ENCODE measurements at regions not wholly inside any gene's neighbourhood (a gene's known extent, or its start where the extent isn't known, plus 50 kb on each side); places are given as distances from the start of the nearest gene placed in this dataset.

DNA sequence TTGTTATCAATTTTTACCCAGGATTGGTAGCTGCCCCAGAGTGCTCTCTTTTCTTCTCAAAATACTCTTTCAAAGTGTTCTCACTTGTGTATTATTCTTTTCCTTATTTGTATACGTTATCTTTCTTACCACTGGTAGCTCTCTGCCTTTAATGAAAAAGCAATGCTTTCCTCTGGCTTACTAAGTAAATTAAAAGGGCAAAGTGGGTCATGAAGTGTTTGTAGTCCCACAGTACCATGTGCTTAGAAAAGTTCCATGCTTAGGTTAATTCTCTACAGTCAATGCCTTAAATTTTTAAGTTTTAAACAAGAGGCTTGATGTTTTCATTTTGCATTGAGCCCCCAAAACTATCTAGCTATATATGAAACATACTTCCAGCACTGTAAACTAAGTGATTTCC is 300.2 kb downstream of the ASXL3 start:
- ATAC-seq (no peak), DNase-seq (no peak)
- intact Hi-C loops (cut with DNase I), result no loop called here

DNA sequence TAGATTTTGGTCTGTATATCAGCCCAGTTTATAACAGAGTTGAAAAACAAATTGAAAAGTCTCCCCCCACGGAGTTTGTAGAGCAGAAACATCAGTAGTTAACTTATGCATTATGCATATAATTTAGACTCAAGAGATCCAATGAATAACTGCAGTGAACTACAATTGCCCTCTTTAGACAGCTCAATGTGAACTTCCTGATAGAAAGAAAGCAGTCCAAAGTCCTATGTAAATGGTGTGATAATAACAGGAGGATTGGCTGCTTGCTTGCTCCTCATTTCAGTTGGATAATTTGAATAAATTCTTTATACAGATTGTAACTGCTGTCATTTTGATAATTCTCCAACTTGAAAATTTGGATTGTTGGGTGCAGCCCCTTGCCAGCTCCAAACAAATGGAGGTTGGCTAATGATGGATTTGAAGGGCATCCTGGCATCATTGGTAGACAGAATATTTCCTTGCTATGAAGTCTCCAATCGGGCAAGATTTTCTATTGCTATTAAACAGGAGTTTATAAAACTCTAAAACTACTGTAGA is 297.1 kb downstream of the ASXL3 start:
- ATAC-seq (no peak), DNase-seq (no peak)
- intact Hi-C loops (cut with DNase I), result no loop called here

DNA sequence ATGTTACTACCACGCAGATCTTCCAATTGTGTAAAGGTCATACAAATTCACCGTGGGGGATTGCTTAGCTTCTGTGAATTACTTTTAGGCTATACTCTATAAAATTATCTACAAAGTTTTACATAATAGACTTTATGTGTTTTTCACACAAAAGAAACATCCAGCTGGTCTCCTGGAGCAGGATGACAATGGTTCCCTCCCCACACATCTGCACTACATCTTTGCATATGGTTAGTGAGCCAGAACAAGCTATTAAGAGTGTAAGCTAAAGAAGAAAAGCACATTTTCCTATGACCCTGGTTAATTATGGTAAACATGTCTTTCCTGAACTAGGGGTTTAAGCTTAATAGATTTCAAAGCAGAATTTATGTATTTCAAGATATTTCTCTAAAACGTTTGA is 295.1 kb downstream of the ASXL3 start:
- ATAC-seq, result no peak
- DNase-seq, result no peak
- intact Hi-C loops (cut with DNase I), result no loop called here

DNA sequence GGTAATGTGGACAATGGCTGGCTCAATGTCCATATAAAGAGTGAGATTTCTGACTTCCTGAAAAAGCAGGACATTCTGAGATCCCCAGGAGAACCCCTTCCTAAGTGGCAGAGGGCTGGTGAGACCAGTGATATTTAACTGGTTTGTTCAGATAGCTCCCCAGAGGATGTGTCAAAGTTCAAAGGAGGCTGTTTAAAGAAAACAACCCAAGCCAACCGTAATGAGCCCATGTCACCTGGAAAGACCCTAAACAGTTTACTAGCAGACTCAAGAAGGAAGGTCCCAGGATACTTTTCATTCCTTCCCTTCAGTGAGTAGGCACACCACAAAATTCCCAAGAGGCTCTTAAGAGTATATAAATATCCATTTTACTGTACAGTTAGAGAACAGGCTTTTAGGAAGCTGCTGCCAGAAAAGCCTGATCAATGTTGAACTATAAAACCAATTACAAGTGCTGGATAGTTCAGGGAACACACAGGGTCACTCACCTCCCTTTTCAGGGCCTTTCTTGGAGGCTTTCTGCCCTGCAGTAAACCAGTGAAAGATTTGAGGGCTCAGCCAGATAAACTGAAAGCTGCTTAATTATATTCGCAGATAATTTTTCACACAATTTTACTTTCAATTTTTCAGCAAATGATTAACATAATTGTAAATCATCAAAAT is 293.5 kb downstream of the ASXL3 start:
- ATAC-seq (no peak), DNase-seq (no peak)
- intact Hi-C loops (cut with DNase I), result no loop called here

DNA sequence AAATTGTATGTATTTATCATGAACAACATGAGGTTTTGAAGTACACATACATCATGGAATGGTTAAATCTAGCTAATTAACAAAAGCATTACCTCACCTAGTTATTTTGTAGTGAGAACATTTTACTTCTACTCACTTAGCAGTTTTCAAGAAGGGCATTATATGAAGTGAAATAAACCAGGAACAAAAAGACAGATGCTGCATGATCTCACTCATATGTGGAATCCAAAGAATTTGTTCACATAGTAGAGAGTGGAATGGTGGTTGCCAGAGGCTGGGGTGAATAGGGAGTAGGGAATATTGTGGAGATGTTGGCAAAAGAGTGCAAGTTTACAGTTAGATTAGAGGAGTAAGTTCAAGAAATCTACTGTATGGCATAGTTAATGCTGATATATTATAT is 292.0 kb downstream of the ASXL3 start:
- DNase-seq, result no peak
- no peak for ATAC-seq
- intact Hi-C loops (cut with DNase I), result no loop called here

DNA sequence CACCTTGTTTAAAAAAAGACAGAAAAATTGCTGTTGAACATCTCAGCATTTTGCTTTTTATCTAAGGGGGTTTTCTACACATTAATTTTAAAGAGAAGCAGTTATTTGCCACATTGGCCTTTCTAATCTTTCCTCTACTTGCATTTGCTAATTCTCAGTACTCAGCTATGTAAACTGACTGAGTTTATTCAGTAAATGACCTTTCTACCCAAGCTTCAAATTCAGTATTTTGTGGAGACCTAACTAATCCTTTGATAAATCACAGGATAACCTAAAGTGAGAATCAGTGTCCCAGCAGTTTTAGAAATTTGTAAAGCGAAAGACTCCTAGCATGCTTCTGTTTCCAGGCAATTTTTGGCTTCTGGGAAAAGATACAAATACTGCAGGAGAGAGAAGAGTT is 288.4 kb downstream of the ASXL3 start:
- ATAC-seq (no peak), DNase-seq (no peak)
- intact Hi-C loops (cut with DNase I), result no loop called here

DNA sequence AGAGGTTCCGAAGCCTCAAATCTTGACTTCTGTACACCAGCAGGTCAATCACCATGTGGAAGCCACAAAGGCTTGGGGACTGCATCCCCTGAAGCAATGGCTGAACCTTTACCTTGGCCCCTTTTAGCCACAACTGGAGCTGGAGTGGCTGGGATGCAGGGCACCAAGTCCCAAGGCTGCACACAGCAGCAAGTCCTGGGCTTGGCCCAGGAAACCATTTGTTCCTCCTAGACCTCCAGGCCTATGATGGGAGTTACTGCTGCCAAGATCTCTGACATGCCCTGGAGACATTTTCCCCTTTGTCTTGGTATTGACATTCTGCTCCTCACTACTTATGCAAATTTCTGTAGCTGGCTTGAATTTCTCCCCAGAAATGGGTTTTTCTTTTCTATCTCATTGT is 285.9 kb downstream of the ASXL3 start:
- DNase-seq, result no peak
- intact Hi-C loops (cut with DNase I), result no loop called here
- ATAC-seq, result no peak

DNA sequence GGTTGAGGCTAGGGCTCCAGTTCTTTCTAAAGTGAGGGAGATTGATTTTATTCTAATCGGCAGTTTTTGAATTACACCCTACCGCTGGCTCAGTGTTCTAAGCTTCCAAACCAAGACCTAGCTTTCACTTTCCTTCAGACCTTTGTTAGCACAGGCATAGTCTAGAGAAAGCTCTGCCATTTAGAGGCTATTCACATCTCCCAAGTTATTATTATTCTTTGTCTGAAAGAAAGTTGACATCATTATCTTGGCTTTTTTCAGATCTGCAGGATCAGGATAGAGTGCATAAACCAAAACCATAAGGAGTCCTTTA is 276.8 kb downstream of the ASXL3 start:
- ATAC-seq (no peak), DNase-seq (no peak)
- intact Hi-C loops (cut with DNase I), result no loop called here

DNA sequence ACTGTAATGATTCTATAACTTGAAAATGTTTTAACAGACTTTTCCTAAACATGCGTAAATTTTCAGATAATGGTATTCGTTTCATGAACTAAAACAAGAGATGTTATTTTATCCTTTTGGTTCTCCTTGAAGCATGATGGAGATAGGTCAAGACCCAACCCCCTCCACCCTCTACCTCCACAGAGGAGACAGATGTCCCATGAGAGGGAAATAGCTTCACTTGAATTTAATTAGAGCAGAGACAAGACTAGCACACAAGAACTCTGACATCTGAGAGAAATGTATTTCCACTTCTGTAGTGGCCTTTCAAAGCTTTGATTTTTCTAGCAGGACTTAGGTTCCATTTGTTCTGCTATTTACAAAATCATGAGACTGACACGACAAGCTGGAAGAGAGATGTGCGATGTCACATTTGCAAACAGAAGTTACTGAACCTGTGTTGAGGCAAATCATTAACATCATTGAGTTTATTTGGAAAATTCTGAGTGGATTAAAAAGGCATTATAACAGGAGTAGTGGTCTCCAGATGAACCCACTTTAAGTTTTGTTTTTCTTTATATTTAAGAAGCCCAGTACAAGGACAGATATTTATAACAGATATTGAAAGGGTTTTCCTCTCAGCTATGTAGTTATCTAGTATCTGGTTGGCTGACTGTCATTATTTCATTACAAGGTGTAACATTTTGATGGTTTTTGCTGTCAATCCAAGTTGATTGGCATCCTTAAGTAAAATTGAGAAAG is 276.2 kb downstream of the ASXL3 start:
- ATAC-seq (no peak), DNase-seq (no peak)
- intact Hi-C loops (cut with DNase I), result no loop called here

DNA sequence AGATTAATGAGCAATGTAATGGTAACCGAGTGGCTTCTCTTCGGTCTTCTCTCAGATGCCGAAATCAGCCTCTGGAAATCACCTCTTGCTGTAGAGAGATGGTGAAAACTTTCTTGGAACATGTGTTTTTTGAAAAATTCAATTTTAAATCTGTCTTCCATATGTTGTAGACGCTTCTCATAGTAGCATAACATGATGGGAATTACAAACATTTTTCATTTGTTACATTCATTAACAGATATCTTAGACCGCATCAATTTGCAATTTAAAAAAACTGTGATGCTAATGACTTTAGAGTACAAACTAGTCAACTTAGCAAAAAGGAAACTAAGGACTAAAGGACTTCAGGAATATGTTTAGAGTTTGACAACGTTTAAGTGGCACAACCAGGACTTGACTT is 275.2 kb downstream of the ASXL3 start:
- intact Hi-C loops (cut with DNase I), result no loop called here
- DNase-seq (no peak), ATAC-seq (no peak)

DNA sequence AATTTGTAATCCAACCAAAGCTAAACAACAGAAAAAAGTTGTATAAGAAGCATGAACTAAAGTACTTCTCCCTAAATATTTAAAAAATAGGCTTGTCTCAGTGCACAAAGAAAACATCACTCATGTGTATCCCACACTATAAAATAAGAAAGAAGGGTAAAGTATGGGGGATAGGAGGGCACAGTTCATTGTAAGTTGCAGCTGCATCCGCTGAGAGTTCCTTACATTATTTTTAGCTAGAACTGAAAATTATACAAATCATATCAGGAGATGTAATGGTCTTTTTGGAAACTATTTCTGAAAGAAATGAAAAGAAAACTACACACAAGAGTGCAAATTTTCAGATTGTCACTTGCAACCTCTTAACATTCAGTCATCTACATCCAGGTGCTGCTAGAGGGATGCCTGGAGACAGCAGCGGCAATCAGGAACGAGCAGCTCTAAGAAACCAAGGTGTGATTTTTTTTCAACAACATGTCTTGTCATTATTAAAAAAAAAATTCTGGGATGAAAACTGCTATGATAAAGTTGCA is 273.6 kb downstream of the ASXL3 start:
- no peak for DNase-seq
- intact Hi-C loops (cut with DNase I), result no loop called here
- ATAC-seq, result no peak

DNA sequence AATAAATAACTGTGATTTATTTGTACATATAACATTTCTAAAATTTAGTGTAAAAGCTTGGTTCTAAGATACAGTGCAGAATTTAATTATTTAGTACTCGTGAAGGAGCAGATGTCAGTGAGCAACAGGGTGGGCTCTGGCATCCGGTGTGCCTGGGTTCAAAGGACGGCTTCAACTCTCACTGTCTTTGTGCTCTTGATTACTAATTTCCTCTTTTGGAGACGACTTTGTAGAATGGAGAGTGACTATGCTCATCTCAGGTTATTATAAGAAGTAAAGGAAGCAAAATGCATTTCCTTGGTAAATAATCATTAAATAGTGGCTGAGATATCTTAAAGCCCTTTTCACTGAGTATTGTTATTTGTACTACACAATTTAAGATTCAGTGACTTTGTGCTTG is 271.7 kb downstream of the ASXL3 start:
- DNase-seq (no peak), ATAC-seq (no peak)
- intact Hi-C loops (cut with DNase I), result no loop called here

DNA sequence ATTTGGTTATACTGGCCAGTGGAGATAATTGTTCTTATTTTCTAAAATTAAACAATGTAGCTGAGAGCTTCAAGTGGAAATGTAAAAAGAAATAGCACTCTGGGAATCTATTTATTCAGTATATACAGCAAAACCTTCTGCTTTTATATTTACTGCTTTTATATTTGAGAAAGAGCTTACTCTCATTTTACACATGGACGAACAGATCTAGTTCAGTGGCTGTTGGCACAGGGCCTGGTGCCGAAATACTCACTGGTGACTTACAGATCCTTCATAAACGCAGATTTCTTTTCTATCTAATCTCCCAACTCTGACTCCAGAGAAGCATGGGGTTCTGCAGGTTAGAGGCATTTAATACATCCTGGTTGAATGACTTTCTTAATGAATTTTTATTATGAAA is 266.2 kb downstream of the ASXL3 start:
- intact Hi-C loops (cut with DNase I), result no loop called here
- no peak for DNase-seq

DNA sequence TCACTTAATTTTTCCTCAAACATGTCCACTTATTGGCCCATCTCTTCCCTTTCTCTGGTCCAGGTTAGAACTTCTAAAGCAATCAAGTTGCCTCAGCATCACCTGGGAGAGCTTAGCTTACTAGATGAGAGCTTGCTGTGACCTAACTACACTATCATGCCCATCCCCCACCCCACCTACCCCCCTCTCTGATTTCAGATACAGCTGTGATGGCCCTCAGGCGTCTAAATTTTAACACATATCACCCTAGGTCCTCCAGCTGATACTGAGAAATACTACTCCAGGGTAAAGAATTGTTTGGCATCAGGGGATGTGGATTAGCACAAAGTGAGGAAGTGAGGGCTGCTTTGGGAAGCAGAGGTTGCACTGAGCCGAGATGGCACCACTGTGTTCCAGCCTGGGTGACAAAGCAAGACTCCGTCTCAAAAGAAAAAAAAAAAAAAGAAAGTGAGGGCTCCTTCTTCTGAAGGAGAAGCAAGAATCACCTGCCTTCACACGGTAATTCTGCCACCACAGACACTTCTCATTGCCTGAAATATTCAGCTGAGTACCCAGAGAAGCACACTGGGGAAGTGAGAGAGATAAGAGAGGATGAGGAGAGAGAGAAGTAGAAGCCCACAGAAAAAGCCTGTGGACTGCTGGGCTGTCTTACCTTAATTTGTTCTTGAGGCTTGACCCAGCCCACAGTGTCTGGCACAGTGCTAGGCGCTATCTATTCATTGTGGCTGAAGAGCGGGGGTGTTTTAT is 263.4 kb downstream of the ASXL3 start:
- DNase-seq (no peak), ATAC-seq (no peak)
- intact Hi-C loops (cut with DNase I), result no loop called here

More for the DNA sequence above, 266.2 kb downstream of the ASXL3 start:
- ATAC-seq, result no peak

DNA sequence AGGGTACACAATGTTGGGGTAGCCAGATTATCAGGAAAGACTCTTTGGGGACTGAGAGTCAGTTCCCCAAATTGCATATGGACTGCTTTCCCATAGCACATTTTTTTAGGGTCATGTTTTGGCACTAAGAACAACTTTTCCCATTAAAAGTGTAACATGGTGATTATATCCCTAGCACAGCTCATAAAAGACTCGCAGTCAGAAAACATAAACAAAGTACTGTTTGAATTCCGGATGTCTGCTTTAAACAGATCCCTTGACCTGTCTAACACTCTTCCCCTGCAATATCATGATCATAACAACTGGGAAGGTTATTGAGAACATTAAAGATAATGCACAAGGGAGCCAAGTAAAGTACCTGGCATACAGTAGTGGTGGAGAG is 262.2 kb downstream of the ASXL3 start:
- intact Hi-C loops (cut with DNase I), result no loop called here
- DNase-seq (no peak), ATAC-seq (no peak)

DNA sequence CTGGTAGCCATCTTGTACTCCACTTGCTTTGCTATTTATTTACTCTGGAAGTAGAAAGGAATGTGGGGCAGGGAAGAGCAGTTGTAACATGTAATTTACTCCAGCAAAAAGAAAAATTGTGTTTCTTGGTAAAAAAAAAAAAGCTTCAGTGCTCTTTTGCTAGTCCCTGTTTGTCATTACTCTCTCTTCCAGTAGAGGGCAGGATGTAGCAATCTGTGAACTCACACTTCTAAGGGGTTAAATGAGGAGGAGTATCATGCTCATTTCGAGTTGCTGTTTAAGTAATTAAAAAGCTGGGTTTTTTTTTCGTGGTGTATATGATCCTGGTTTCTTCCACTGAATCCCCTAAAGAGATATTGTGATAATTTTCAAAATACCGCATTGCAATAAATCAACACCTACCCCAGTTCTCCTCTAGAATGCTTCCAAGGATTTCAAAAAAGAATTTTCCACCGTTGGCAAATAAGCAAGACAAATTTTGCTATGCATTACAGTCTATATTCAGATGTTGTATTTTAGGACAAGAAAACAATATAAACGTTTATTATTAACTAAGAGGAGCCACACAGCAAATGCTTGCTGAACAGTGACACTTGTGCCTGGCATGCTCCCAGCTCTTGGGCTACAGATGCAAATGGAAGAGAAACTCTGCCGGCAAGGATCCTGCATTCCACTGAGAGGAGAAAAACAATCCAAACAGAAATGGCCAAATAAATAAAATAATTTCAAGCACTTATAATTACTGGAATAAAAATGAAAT is 261.6 kb downstream of the ASXL3 start:
- peak; percentile 27 for DNase-seq
- ATAC-seq, result no peak
- intact Hi-C loops (cut with DNase I), result loop anchor here in 1 of 2 donors (10.0 kb wide), 1 partner anchor 485 kb away; no protein-coding TSS in a partner anchor

DNA sequence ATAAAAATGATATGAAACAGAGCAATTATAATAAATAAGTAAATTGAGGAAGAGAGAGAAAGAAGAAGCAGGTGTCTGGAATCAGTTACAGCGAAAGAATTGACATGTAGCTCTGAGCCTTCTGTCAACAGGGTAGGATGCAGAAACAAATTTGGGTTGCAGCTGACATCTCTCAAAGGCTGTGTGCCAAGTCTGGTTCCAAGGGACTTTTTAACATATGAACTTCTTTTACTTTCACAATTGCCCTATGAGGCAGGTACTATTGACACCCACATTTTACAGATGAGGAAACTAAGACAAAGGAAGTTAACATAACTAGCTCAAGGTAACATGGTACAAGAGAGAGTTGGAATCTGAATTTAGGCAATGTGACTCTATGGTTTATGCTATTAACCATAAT is 260.0 kb downstream of the ASXL3 start:
- DNase-seq (no peak), ATAC-seq (no peak)
- intact Hi-C loops (cut with DNase I), result loop anchor here in 1 of 2 donors (10.0 kb wide), 1 partner anchor 487 kb away; no protein-coding TSS in a partner anchor

DNA sequence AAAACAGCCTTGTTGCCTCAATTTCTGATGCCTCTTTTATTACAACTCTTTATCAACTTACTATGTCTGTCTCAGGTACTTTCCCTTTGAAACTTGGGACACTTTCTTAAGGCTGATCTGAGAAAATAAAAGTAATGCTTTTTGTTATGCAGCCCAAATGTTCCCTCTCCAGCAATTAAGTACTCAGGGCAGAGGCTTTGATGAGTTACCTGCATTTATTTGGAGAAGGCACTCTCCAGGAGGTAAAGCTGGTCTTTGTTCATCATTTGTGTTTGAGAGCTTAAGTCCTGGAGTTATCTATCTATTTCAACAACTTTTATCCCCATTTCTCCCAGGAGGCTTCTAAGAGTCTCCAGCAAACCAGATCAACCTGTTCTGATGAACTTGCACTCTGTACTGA is 259.2 kb downstream of the ASXL3 start:
- ATAC-seq (no peak), DNase-seq (no peak)
- intact Hi-C loops (cut with DNase I), result loop anchor here in 1 of 2 donors (10.0 kb wide), 1 partner anchor 488 kb away; no protein-coding TSS in a partner anchor

DNA sequence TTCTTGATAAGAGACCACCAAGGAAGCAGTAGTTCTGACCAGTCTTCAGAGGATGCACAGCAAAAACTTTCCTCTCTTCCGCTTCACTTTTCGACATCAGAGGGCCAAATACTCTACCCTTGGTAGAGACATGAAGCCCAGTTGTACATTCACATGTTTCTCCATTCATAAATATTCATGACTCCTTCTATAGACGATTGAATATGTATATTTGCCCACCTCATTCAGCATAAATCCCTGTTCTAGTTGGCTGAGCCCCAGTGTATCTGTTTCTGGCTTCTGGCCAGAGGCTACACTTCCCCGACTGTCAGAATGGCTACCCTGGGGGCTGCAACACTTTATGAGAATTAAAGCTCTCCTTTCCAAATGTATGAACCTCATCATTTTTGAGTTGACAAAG is 258.5 kb downstream of the ASXL3 start:
- ATAC-seq, result no peak
- no peak for DNase-seq
- intact Hi-C loops (cut with DNase I), result loop anchor here in 1 of 2 donors (10.0 kb wide), 1 partner anchor 488 kb away; no protein-coding TSS in a partner anchor
